ENCODE measurements at regions not wholly inside any gene's neighbourhood (a gene's known extent, or its start where the extent isn't known, plus 50 kb on each side); places are given as distances from the start of the nearest gene placed in this dataset.

DNA sequence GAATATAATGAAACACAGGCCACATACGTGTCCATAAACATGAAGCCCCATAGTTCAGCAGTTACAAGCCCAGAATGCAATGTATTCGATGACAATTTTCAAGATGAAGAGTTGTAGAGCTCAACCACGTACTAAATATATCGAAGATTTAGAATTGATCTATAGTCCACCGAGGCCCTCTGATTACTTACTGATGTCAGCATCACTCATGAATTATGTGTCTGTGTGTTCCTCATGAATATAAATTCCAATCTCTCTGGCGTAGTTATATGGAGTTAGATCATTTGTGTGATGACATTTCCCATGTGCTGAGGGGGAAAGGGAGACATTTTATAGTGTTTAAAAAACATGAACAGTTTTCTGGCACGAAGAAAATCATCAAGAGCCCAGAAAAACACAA, 97.5 kb downstream of the PFDN4 start:
- no peak overlapping the region for H3K4me3 ChIP-seq (ENCODE audit: low read length)
- peak; percentile 18 for DNase-seq (ENCODE audit: low read depth)
- TF ChIP-seq, protein P1, sequence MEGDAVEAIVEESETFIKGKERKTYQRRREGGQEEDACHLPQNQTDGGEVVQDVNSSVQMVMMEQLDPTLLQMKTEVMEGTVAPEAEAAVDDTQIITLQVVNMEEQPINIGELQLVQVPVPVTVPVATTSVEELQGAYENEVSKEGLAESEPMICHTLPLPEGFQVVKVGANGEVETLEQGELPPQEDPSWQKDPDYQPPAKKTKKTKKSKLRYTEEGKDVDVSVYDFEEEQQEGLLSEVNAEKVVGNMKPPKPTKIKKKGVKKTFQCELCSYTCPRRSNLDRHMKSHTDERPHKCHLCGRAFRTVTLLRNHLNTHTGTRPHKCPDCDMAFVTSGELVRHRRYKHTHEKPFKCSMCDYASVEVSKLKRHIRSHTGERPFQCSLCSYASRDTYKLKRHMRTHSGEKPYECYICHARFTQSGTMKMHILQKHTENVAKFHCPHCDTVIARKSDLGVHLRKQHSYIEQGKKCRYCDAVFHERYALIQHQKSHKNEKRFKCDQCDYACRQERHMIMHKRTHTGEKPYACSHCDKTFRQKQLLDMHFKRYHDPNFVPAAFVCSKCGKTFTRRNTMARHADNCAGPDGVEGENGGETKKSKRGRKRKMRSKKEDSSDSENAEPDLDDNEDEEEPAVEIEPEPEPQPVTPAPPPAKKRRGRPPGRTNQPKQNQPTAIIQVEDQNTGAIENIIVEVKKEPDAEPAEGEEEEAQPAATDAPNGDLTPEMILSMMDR (conservative IDR thresholded peaks at IDR 0.05; ENCODE audit: low read length), result no peak

DNA sequence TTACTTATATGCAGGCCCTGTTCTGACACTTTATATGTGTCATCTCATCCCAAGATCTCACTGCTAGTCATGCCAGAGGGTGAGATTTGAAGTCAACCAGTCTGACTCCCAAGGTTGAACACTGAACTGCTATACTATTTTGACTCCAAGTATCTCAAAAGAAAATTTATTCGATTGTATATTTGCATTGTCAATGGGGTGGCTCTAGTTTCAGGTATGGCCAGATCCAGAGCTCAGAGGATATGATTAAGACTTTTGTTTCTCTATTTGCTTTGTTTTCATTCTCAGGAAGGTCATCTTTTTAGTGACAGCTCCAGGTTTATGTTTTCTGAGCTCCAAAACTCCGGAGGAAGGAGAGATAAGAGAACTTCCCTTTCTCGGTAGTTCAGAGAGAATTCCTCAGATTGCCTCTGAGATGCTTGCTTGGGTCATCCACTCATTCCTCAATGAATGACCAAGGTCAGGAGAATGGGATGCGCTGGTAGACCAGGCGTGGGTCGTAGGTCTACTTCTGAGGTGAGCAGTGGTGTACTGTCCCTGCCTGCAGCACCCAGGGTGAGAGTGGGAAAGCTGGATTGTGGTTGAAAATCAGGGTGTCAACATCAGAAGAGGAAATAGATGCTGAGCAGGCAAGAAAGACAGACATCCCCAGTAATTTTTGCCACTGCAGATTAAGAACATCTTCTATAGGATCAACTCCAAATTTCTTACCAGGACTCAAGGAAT, 99.3 kb downstream of the PFDN4 start:
- no peak overlapping the region for H3K4me3 ChIP-seq (ENCODE audit: low read length)
- TF ChIP-seq, protein P1 (conservative IDR thresholded peaks at IDR 0.05; ENCODE audit: low read length), result no peak
- DNase-seq (ENCODE audit: low read depth), result no peak

- no peak for DNase-seq (ENCODE audit: low read depth)
- H3K4me3 ChIP-seq (ENCODE audit: low read length), result no peak overlapping the region
- TF ChIP-seq, protein P1 (conservative IDR thresholded peaks at IDR 0.05; ENCODE audit: low read length), result no peak
Measured at GRCh38 chr20:54308804-54309203, 100.9 kb downstream of the PFDN4 start.

DNA sequence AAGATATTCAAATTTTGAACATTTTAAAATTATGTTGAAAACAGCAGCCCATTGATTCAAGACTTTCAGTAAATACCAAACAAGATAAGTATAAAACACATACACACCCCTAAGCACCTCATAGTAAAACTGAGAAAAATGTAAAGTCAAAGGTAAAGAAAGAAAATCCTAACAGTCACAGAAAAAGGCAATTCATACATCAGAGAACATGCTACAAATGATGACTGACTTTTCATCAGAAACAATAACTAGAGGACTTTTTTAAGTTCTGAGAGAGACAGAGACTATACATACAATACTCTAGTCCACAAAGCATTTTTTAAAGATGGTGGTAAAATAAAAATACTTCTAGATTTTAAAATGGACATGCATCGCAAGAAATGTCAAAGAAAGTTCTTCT, 111.0 kb downstream of the PFDN4 start:
- TF ChIP-seq, protein P1 (conservative IDR thresholded peaks at IDR 0.05; ENCODE audit: low read length), result no peak
- H3K4me3 ChIP-seq (ENCODE audit: low read length), result no peak overlapping the region
- no peak for DNase-seq (ENCODE audit: low read depth)

DNA sequence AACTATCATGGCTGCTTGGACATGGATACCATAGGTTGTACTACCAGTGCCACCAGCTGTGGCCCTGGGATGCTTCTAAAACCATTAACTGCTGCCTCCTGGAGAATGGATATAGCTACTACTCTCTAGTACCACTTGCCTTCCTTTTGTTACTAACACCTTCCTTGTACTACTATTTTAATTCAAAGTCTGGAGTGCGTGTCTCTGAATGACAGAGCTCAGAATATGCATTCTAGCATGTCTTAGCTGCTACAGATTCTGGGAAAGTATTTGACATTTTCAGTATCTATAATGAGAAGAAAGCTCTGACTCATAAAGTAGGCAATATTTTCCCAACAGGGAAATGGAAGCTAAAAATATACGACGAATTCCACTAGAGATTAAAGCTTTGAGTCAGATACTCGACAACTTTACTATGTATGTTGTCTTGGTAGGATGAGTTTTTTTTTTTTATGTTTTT, 112.3 kb downstream of the PFDN4 start:
- no peak overlapping the region for H3K4me3 ChIP-seq (ENCODE audit: low read length)
- DNase-seq (ENCODE audit: low read depth), result no peak
- TF ChIP-seq, protein P1 (conservative IDR thresholded peaks at IDR 0.05; ENCODE audit: low read length), result no peak

DNA sequence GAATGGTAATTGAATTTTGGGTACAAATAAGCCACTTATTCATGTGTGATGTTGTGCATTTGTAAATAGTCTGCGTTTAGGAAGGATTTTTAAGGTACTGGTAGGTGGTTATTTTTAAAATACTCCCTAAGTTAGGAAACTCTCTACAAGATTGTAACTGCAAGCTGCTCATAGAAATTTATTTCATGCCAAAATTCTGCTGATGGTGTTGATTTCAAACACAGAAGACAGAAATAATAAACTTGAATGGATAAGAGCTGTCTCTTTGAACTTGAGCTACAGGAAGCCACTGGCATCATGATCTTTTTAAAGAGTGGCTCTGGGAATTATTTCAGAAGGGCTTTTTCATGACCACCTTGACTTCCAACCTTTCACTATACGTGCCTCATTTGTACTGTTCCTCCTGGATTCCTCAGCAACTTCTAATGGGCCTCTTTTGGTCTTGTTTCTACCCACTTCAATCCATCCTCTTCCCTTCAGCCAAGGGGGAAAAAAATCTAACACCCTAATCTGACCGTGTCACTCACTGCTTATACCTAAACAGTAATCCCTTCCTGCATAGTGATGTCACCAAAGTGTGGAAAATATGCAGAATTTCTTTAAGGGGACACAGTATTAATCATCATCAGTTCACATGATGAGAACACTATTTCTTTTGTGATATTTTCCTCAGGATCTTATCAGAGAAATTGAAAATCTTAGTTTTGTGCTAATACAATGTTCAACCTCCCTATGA, 113.6 kb downstream of the PFDN4 start:
- no peak for DNase-seq (ENCODE audit: low read depth)
- H3K4me3 ChIP-seq (ENCODE audit: low read length), result no peak overlapping the region
- TF ChIP-seq, protein P1 (conservative IDR thresholded peaks at IDR 0.05; ENCODE audit: low read length), result no peak
